ENCODE measurements at regions not wholly inside any gene's neighbourhood (a gene's known extent, or its start where the extent isn't known, plus 50 kb on each side); places are given as distances from the start of the nearest gene placed in this dataset.
A peak's percentile ranks its signal among the peaks of the same experiment; 100 is the strongest.

DNA sequence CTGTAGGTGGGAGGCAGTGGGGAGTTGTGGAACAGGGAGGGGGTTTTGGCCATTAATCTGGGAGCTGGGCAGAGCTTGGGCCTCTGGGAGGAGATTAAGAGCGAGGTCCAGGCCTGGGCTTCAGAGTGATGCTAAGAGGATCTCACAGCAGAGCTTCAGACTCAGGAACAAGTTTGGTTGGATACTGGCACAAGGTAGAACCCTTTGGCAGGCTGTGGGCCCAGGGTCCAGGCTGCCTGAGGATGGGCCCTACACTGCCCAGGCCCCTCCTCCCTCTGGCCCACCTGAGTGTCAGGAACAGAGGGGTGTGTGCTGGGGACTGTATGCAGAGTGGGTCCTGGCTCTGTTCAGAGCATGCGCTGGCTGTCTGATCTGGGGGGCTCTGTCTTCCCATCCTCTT lies 334.9 kb downstream of the CYP26B1 start:
- no peak overlapping the region for H3K23ac ChIP-seq (ENCODE audit: insufficient read length)
- H3K36me3 ChIP-seq (ENCODE audit: control insufficient read depth in 2 of 4, insufficient read depth in 4 of 4, low read length in 3 of 4): no peaks in the 10 kb centered on the region
- H3K9ac ChIP-seq (replicated peaks in 1 of 4; ENCODE audit: extremely low read depth in 1 of 4, low read depth in 3 of 4, low read length in 3 of 4): no peak overlapping the region
- ChIA-PET CTCF (ENCODE audit: partially characterized antibody) (interaction anchor here (0.7 to 2.7 kb wide), 6 partner anchors 9 to 278 kb away, joined by 3 to 18 read pairs (median 6); no protein-coding TSS in a partner anchor), POLR2A (ENCODE audit: partially characterized antibody) (no interaction called here)
- no peak overlapping the region for H2BK20ac ChIP-seq (ENCODE audit: low read length)
- no peak overlapping the region for H4K5ac ChIP-seq (ENCODE audit: insufficient read length, low read depth, low read length)
- no peaks in the 10 kb centered on the region for H3K4me1 ChIP-seq (replicated peaks in 1 of 4; ENCODE audit: control insufficient read depth in 3 of 4, insufficient read depth in 4 of 4, low read length in 3 of 4)
- H2BK15ac ChIP-seq (ENCODE audit: low read length): no peak overlapping the region
- no peak overlapping the region for H2BK120ac ChIP-seq (replicated peaks; ENCODE audit: low read depth, low read length)
- H2BK12ac ChIP-seq (ENCODE audit: low read depth, low read length): no peak overlapping the region
- no peak overlapping the region for H3K4ac ChIP-seq (replicated peaks; ENCODE audit: insufficient read length, low read depth, low read length)
- no peak overlapping the region for H2BK5ac ChIP-seq (ENCODE audit: low read depth, low read length)
- H3K4me2 ChIP-seq (ENCODE audit: insufficient read depth in 1 of 2, low read depth in 2 of 2, low read length in 2 of 2): no peak overlapping the region
- FAIRE-seq: no peak
- H3K4me3 ChIP-seq (ENCODE audit: extremely low read depth in 1 of 4, insufficient read depth in 2 of 4, low read depth in 3 of 4, low read length in 4 of 4): no peak overlapping the region
- H4K91ac ChIP-seq (replicated peaks; ENCODE audit: insufficient read length, low read length): no peak overlapping the region
- H3K9me3 ChIP-seq (ENCODE audit: insufficient read depth in 2 of 2, low read depth in 1 of 2, low read length in 1 of 2): no peaks in the 10 kb centered on the region; a peak in 1 of 4 replicates
- H3K23me2 ChIP-seq (ENCODE audit: low read depth, low read length): no peaks in the 10 kb centered on the region
- peak in 1 of 2 experiments; percentile 11 for DNase-seq (ENCODE audit: low read depth in 1 of 2, low spot score in 2 of 2)
- H3K79me2 ChIP-seq (ENCODE audit: control insufficient read depth in 1 of 2, insufficient read depth in 2 of 2, low read length in 2 of 2): no peaks in the 10 kb centered on the region
- H3K27ac ChIP-seq (ENCODE audit: low read depth, low read length): no peak overlapping the region
- no peaks in the 10 kb centered on the region for H3K79me1 ChIP-seq (ENCODE audit: low read depth, low read length)
- H3K18ac ChIP-seq (ENCODE audit: extremely low read depth, low read length): no peak overlapping the region
- no peaks in the 10 kb centered on the region for H3K27me3 ChIP-seq (replicated peaks in 1 of 4; ENCODE audit: control insufficient read depth in 3 of 4, extremely low read depth in 1 of 4, insufficient read depth in 3 of 4, low read length in 3 of 4)
- no peak overlapping the region for H2AK5ac ChIP-seq (ENCODE audit: low read depth, low read length)
- no peak overlapping the region for H2AFZ ChIP-seq (ENCODE audit: low read length)
- H3K14ac ChIP-seq (ENCODE audit: insufficient read length): no peak overlapping the region
- no peak overlapping the region for H3K56ac ChIP-seq (replicated peaks; ENCODE audit: insufficient read length, low read depth, low read length)
- 95% methylated on average over 2 of the region's 2 CpGs; no CpG with 5 or more reads in 1 of the 2 experiments for WGBS, 2 experiments (ENCODE audit: extremely low coverage in 1 of 2, insufficient coverage in 1 of 2, insufficient read length in 1 of 2, insufficient replicate concordance in 2 of 2, low coverage in 1 of 2, low lambda C conversion rate in 2 of 2, missing lambda C conversion rate in 1 of 2)
- no peak overlapping the region for H4K8ac ChIP-seq (ENCODE audit: extremely low read depth, insufficient read depth, low read length)
- no peaks in the 10 kb centered on the region for H4K20me1 ChIP-seq (replicated peaks in 1 of 2; ENCODE audit: control insufficient read depth in 1 of 2, insufficient read depth in 2 of 2, low read length in 2 of 2)
- TF ChIP-seq NRF1 (IDR thresholded peaks at IDR 0.05; ENCODE audit: low read depth, low read length) (no peak), SRF (IDR thresholded peaks at IDR 0.05; ENCODE audit: low read depth, low read length) (no peak), FOSL1 (IDR thresholded peaks at IDR 0.05; ENCODE audit: insufficient read depth, low read depth, low read length) (no peak), SIX5 (IDR thresholded peaks at IDR 0.05; ENCODE audit: low read depth, low read length) (no peak)
- TF ChIP-seq, protein P1, sequence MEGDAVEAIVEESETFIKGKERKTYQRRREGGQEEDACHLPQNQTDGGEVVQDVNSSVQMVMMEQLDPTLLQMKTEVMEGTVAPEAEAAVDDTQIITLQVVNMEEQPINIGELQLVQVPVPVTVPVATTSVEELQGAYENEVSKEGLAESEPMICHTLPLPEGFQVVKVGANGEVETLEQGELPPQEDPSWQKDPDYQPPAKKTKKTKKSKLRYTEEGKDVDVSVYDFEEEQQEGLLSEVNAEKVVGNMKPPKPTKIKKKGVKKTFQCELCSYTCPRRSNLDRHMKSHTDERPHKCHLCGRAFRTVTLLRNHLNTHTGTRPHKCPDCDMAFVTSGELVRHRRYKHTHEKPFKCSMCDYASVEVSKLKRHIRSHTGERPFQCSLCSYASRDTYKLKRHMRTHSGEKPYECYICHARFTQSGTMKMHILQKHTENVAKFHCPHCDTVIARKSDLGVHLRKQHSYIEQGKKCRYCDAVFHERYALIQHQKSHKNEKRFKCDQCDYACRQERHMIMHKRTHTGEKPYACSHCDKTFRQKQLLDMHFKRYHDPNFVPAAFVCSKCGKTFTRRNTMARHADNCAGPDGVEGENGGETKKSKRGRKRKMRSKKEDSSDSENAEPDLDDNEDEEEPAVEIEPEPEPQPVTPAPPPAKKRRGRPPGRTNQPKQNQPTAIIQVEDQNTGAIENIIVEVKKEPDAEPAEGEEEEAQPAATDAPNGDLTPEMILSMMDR (IDR thresholded peaks at IDR 0.05; ENCODE audit: control extremely low read depth in 1 of 3, insufficient read depth in 1 of 3, low read depth in 1 of 3, low read length in 3 of 3): no peak
